SIG-M5 treated with dmso at 0.1 percent for 504 hours (cell line): ENCODE measurements at regions not wholly inside any gene's neighbourhood (a gene's known extent, or its start where the extent isn't known, plus 50 kb on each side); places are given as distances from the start of the nearest gene placed in this dataset.

Source experiments
- DNase-seq: peaks from one replicate; lab custom pipeline; 2025; ENCODE audit not compliant: unreplicated experiment; lab: John Stamatoyannopoulos, UW

- no peak for DNase-seq
Observed at GRCh38 chr15:94105760-94106159, 125.6 kb upstream of the MCTP2 start.

- no peak for DNase-seq
Observed at GRCh38 chr15:94100863-94101262, 130.5 kb upstream of the MCTP2 start.

- DNase-seq = no peak
Observed at GRCh38 chr15:94099574-94099960, 131.8 kb upstream of the MCTP2 start.

GRCh38 chr15:94098921-94099573 is 132.3 kb upstream of the MCTP2 start:
- DNase-seq = no peak

- no peak for DNase-seq
Observed at GRCh38 chr15:94097552-94097951, 133.8 kb upstream of the MCTP2 start.

GRCh38 chr15:94094310-94094709 is 137.1 kb upstream of the MCTP2 start:
- DNase-seq = no peak

- no peak for DNase-seq
Observed at GRCh38 chr15:94086341-94086740, 145.0 kb upstream of the MCTP2 start.

- DNase-seq = no peak
Observed at GRCh38 chr15:94083467-94084052, 147.8 kb upstream of the MCTP2 start.

- DNase-seq = no peak
Observed at GRCh38 chr15:94081829-94082228, 149.5 kb upstream of the MCTP2 start.

GRCh38 chr15:94080989-94081605 is 150.3 kb upstream of the MCTP2 start:
- no peak for DNase-seq

- no peak for DNase-seq
Observed at GRCh38 chr15:94080416-94080815, 150.9 kb upstream of the MCTP2 start.

GRCh38 chr15:94079968-94080367 is 151.4 kb upstream of the MCTP2 start:
- DNase-seq = no peak

- DNase-seq = no peak
Observed at GRCh38 chr15:94079459-94079858, 151.9 kb upstream of the MCTP2 start.

- DNase-seq = no peak
Observed at GRCh38 chr15:94077938-94078337, 153.4 kb upstream of the MCTP2 start.

- DNase-seq = no peak
Observed at GRCh38 chr15:94075349-94075748, 156.0 kb upstream of the MCTP2 start.

GRCh38 chr15:94070356-94071295 is 160.7 kb upstream of the MCTP2 start:
- DNase-seq = peak; percentile 16

- DNase-seq = no peak
Observed at GRCh38 chr15:94069844-94070243, 161.5 kb upstream of the MCTP2 start.

GRCh38 chr15:94066811-94067210 is 164.6 kb upstream of the MCTP2 start:
- DNase-seq = no peak

GRCh38 chr15:94066046-94066445 is 165.3 kb upstream of the MCTP2 start:
- no peak for DNase-seq

GRCh38 chr15:94064676-94065313 is 166.6 kb upstream of the MCTP2 start:
- no peak for DNase-seq

GRCh38 chr15:94061041-94061440 is 170.3 kb upstream of the MCTP2 start:
- DNase-seq = no peak
